ENCODE measurements at regions not wholly inside any gene's neighbourhood (a gene's known extent, or its start where the extent isn't known, plus 50 kb on each side); places are given as distances from the start of the nearest gene placed in this dataset.

- Histone ChIP-seq H3K4ac (replicated peaks; ENCODE audit: insufficient read length, low read depth, low read length) (no peak overlapping the region), H3K36me3 (ENCODE audit: control insufficient read depth in 2 of 4, insufficient read depth in 4 of 4, low read length in 3 of 4) (no peaks in the 10 kb centered on the region), H3K79me1 (ENCODE audit: low read depth, low read length) (no peaks in the 10 kb centered on the region), H3K9me3 (ENCODE audit: insufficient read depth in 2 of 2, low read depth in 1 of 2, low read length in 1 of 2) (no peaks in the 10 kb centered on the region), H2BK5ac (ENCODE audit: low read depth, low read length) (no peak overlapping the region), H3K18ac (ENCODE audit: extremely low read depth, low read length) (no peak overlapping the region), H2AK5ac (ENCODE audit: low read depth, low read length) (no peak overlapping the region), H3K79me2 (ENCODE audit: control insufficient read depth in 1 of 2, insufficient read depth in 2 of 2, low read length in 2 of 2) (no peaks in the 10 kb centered on the region), H4K8ac (ENCODE audit: extremely low read depth, insufficient read depth, low read length) (no peak overlapping the region), H3K4me2 (ENCODE audit: insufficient read depth in 1 of 2, low read depth in 2 of 2, low read length in 2 of 2) (no peak overlapping the region), H3K4me1 (replicated peaks in 1 of 4; ENCODE audit: control insufficient read depth in 3 of 4, insufficient read depth in 4 of 4, low read length in 3 of 4) (no peaks in the 10 kb centered on the region), H3K14ac (ENCODE audit: insufficient read length) (no peak overlapping the region), H2AFZ (ENCODE audit: low read length) (no peak overlapping the region), H4K5ac (ENCODE audit: insufficient read length, low read depth, low read length) (no peak overlapping the region), H3K4me3 (ENCODE audit: extremely low read depth in 1 of 4, insufficient read depth in 2 of 4, low read depth in 3 of 4, low read length in 4 of 4) (no peak overlapping the region), H3K23me2 (ENCODE audit: low read depth, low read length) (no peaks in the 10 kb centered on the region), H3K27ac (ENCODE audit: low read depth, low read length) (no peak overlapping the region), H2BK15ac (ENCODE audit: low read length) (no peak overlapping the region), H3K56ac (replicated peaks; ENCODE audit: insufficient read length, low read depth, low read length) (no peak overlapping the region), H2BK120ac (replicated peaks; ENCODE audit: low read depth, low read length) (no peak overlapping the region), H4K91ac (replicated peaks; ENCODE audit: insufficient read length, low read length) (no peak overlapping the region), H3K23ac (ENCODE audit: insufficient read length) (no peak overlapping the region), H3K9ac (replicated peaks in 1 of 4; ENCODE audit: extremely low read depth in 1 of 4, low read depth in 3 of 4, low read length in 3 of 4) (no peak overlapping the region), H2BK12ac (ENCODE audit: low read depth, low read length) (no peak overlapping the region), H3K27me3 (replicated peaks in 1 of 4; ENCODE audit: control insufficient read depth in 3 of 4, extremely low read depth in 1 of 4, insufficient read depth in 3 of 4, low read length in 3 of 4) (no peaks in the 10 kb centered on the region), H2BK20ac (ENCODE audit: low read length) (no peak overlapping the region), H4K20me1 (replicated peaks in 1 of 2; ENCODE audit: control insufficient read depth in 1 of 2, insufficient read depth in 2 of 2, low read length in 2 of 2) (no peaks in the 10 kb centered on the region)
- TF ChIP-seq JUN (IDR thresholded peaks at IDR 0.05; ENCODE audit: low read depth, low read length) (no peak), CBX5 (IDR thresholded peaks at IDR 0.05; ENCODE audit: low read depth, low read length) (no peak), PHF8 (conservative IDR thresholded peaks at IDR 0.05; ENCODE audit: low read depth, low read length) (no peak), BCL11A (IDR thresholded peaks at IDR 0.05; ENCODE audit: low read depth in 2 of 2, low read length in 2 of 2) (no peak), CEBPB (IDR thresholded peaks at IDR 0.05; ENCODE audit: low read depth, low read length) (no peak), HDAC6 (IDR thresholded peaks at IDR 0.05; ENCODE audit: low read depth, low read length) (no peak)
- FAIRE-seq (no peak), DNase-seq (ENCODE audit: low read depth in 1 of 2, low spot score in 2 of 2) (no peak)
- POLR2A ChIA-PET (ENCODE audit: partially characterized antibody): no interaction called here
- WGBS, 2 experiments (ENCODE audit: extremely low coverage in 1 of 2, insufficient coverage in 1 of 2, insufficient read length in 1 of 2, insufficient replicate concordance in 2 of 2, low coverage in 1 of 2, low lambda C conversion rate in 2 of 2, missing lambda C conversion rate in 1 of 2): 85% methylated on average over 1 of the region's 1 CpG; no CpG with 5 or more reads in 1 of the 2 experiments
- CTCF ChIA-PET (ENCODE audit: partially characterized antibody): no interaction called here
Observed at GRCh38 chr7:136551618-136552017, 316.8 kb upstream of the CHRM2 start.
